ENCODE measurements at regions not wholly inside any gene's neighbourhood (a gene's known extent, or its start where the extent isn't known, plus 50 kb on each side); places are given as distances from the start of the nearest gene placed in this dataset.
"Not testable (repeated sequence)": the region's sequence is repeated elsewhere in the genome, so short reads cannot be mapped to it uniquely, and the experiment has no call there.

DNA sequence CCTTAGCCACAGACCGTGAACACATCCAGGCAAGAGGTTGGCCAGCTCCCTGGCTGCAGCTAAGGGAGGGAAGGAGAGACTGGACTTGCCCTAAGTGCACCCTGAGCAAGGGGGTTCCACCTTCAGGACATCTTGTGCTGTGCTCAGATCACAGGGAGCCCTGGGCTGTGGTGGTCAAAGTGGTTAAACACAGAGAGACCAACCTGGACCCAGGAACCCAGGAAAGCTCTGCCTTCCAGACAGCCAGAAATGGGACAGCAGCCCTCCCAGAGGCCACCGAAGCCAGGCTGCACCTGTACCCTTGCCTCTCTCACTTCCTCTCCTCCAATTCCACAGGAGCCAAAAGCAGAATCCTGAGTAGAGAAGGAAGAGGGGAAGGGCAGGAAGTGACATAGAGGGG, 105.2 kb upstream of the TMEM45B start:
- no peak overlapping the region for H3K4me3 ChIP-seq (replicated peaks in 1 of 2; ENCODE audit: low read depth in 2 of 2, low read length in 2 of 2)
- TF ChIP-seq, protein P1, sequence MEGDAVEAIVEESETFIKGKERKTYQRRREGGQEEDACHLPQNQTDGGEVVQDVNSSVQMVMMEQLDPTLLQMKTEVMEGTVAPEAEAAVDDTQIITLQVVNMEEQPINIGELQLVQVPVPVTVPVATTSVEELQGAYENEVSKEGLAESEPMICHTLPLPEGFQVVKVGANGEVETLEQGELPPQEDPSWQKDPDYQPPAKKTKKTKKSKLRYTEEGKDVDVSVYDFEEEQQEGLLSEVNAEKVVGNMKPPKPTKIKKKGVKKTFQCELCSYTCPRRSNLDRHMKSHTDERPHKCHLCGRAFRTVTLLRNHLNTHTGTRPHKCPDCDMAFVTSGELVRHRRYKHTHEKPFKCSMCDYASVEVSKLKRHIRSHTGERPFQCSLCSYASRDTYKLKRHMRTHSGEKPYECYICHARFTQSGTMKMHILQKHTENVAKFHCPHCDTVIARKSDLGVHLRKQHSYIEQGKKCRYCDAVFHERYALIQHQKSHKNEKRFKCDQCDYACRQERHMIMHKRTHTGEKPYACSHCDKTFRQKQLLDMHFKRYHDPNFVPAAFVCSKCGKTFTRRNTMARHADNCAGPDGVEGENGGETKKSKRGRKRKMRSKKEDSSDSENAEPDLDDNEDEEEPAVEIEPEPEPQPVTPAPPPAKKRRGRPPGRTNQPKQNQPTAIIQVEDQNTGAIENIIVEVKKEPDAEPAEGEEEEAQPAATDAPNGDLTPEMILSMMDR (IDR thresholded peaks at IDR 0.05; ENCODE audit: low read depth, low read length): no peak
- no peak for DNase-seq (ENCODE audit: low read depth in 2 of 2)

DNA sequence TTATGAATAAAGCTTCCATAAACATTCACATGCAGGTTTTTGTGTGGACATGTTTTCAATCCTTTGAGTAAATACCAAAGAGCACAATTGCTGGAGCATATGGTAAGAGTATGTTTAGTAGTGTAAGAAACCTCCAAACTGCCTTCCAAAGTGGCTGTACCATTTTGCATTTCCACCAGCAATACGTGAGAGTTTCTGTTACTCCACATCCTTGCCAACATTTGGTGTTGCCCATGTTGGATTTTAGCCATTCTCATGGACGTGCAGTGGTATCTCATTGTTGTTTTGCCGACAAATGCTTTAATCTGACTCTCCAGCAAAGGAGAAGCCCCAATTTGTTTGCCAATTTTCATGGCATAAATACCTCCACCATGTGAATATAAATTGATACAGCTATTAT, 103.9 kb upstream of the TMEM45B start:
- H3K4me3 ChIP-seq (replicated peaks in 1 of 2; ENCODE audit: low read depth in 2 of 2, low read length in 2 of 2): no peak overlapping the region
- no peak for DNase-seq (ENCODE audit: low read depth in 2 of 2)
- TF ChIP-seq, protein P1 (IDR thresholded peaks at IDR 0.05; ENCODE audit: low read depth, low read length): no peak

DNA sequence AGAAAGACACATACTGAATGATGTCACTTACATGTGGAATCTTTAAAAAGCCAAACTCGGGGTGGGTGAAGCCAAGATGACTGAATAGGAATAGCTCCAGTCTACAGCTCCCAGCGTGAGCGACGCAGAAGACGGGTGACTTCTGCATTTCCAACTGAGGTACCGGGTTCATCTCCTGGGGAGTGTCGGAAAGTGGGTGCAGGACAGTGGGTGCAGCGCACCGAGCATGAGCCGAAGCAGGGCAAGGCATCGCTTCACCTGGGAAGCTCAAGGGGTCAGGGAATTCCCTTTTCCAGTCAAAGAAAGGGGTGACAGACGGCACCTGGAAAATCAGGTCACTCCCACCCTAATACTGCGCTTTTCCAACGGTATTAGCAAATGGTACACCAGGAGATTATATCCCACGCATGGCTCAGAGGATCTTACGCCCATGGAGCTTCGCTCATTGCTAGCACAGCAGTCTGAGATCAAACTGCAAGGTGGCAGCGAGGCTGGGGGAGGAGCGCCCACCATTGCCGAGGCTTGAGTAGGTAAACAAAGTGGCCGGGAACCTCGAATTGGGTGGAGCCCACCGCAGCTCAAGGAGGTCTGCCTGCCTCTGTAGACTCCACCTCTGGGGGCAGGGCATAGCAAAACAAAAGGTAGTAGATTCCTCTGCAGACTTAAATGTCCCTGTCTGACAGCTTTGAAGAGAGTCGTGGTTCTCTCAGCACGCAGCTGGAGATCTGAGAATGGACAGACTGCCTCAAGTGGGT, 103.0 kb upstream of the TMEM45B start:
- DNase-seq (ENCODE audit: low read depth in 2 of 2); H3K4me3 ChIP-seq (replicated peaks in 1 of 2; ENCODE audit: low read depth in 2 of 2, low read length in 2 of 2): not testable (repeated sequence)

DNA sequence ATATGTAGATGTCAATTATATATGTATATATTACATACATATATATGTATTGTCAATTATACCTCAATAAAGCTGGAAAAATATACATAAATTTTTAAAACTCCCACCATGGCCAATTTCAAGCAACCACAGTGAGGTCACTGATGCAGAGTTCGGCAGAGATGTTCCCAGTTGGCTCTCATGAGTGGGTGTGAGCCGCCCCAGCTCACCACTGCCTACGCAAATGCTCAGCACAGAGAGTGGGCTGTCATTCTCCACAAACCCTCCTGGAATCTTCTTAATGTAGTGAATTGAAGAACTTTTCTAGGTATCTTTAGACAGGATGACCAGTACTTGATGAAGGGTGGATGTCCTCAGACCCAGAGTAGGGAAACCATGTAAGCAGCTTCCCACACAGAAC, 96.6 kb upstream of the TMEM45B start:
- no peak for DNase-seq (ENCODE audit: low read depth in 2 of 2)
- TF ChIP-seq, protein P1 (IDR thresholded peaks at IDR 0.05; ENCODE audit: low read depth, low read length): no peak
- no peak overlapping the region for H3K4me3 ChIP-seq (replicated peaks in 1 of 2; ENCODE audit: low read depth in 2 of 2, low read length in 2 of 2)

DNA sequence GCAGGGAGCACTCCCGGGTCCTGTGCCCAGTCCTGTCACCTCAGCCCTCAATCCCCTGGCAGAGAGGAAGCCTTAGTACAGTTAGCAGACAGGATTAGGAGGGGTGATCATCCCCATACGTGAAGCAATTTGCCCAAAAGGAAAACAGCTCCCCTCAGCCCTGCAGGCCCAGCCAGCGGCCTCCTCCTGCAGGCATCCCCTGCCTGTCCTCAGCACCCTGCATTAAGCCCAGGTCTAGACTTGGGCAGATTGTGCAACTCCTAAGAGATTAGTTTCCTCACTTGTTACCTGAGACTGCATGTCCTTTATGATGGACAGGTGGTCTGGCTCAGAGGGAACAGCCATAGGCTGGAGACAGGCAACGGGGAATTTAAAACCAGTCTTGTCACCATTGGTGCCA, 95.5 kb upstream of the TMEM45B start:
- no peak for DNase-seq (ENCODE audit: low read depth in 2 of 2)
- no peak overlapping the region for H3K4me3 ChIP-seq (replicated peaks in 1 of 2; ENCODE audit: low read depth in 2 of 2, low read length in 2 of 2)
- TF ChIP-seq, protein P1 (IDR thresholded peaks at IDR 0.05; ENCODE audit: low read depth, low read length): no peak

DNA sequence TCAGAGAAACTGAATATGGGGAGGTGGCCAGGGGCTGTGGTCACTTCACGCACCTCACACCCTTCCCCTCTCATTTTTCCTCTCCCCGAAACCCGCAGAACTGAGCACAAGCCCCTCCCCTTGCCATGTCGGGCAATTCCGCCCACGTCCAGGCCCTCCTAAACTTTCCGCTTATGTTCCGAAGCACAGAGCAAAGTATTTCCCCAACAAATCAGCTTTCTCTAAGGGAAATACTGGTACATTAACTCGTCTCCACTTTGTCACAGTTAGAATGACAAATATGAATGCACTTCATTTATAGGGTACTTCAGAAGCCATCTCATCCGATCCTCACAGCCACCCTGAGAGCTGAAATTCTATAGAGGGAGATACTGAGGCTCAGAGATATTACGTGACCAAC, 94.7 kb upstream of the TMEM45B start:
- TF ChIP-seq, protein P1 (IDR thresholded peaks at IDR 0.05; ENCODE audit: low read depth, low read length): no peak
- no peak overlapping the region for H3K4me3 ChIP-seq (replicated peaks in 1 of 2; ENCODE audit: low read depth in 2 of 2, low read length in 2 of 2)
- no peak for DNase-seq (ENCODE audit: low read depth in 2 of 2)

DNA sequence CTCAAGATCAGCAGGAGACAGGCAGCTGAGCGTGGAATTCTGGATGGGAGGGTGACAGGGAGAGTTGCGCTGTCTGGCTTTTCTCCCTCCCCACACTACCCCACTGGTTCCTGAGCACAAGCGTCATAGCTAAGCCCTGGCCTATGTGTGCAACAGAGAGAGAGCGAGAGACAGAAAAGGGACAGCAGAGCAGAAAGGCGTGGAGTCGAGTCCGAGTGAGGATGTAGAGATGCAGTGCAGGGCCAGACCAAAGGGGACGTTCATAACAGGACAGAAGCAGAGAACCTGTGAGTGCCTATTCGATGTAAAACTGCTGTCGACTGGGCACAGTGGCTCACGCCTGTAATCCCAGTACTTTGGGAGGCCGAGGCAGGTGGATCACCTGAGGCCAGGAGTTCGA, 94.0 kb upstream of the TMEM45B start:
- H3K4me3 ChIP-seq (replicated peaks in 1 of 2; ENCODE audit: low read depth in 2 of 2, low read length in 2 of 2): no peak overlapping the region
- DNase-seq (ENCODE audit: low read depth in 2 of 2): no peak
- TF ChIP-seq, protein P1 (IDR thresholded peaks at IDR 0.05; ENCODE audit: low read depth, low read length): no peak
